ENCODE measurements at regions not wholly inside any gene's neighbourhood (a gene's known extent, or its start where the extent isn't known, plus 50 kb on each side); places are given as distances from the start of the nearest gene placed in this dataset.
"Not testable (repeated sequence)": the region's sequence is repeated elsewhere in the genome, so short reads cannot be mapped to it uniquely, and the experiment has no call there.

DNA sequence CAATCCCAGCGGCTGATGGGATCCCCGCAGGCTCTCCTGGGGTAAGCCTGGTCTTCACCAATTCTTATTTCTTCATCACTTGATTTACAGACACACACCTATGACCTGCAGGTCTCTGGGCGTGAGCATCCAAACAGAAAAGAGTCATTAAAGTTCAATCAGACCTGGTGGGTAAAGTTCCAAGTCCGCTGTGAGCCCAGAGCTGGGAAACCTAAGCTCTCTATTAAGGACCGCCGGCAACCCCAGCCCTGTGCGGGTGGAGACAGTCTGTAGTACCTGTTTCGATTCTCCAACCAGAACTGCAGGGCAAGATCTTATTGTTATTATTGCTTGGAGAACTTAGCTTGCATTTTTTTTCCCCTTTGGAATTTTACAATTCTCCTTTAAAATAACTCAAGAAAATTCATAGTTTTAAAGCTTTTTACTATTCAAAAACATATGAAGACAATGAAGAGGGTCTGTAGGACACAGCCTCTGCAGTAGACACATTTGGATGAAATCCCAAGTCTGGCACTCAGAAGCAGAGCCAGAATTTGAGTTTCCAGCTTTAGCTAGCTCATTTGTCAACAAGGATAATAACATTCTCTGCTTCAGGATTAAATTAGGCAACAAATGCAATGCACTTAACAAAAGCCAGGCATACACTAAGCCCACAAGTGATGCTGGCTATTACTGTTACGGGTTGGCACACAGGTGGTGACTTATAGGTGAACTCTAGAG, 376.4 kb downstream of the INSIG2 start:
- DNase-seq (ENCODE audit: low spot score), result no peak

DNA sequence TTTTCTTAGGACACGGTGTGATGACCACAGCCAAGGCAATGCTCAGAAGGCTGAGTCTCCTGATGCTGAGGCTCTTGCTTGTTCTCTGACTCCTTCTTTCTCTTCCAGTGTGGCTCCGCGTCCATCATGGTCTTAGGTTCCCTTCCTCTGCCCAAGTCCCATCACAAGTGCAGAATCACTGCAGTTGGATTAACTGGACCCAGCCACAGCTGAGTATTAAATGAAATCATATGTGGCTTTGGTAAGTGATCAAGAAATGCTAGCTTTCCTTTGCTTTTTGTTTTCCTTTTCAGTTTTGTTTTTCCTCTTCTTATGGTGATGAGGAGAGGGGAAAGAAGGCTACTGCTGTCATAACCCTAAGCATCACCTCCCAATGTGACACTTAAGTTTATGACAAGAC, 375.8 kb downstream of the INSIG2 start:
- DNase-seq (ENCODE audit: low spot score), result no peak

DNA sequence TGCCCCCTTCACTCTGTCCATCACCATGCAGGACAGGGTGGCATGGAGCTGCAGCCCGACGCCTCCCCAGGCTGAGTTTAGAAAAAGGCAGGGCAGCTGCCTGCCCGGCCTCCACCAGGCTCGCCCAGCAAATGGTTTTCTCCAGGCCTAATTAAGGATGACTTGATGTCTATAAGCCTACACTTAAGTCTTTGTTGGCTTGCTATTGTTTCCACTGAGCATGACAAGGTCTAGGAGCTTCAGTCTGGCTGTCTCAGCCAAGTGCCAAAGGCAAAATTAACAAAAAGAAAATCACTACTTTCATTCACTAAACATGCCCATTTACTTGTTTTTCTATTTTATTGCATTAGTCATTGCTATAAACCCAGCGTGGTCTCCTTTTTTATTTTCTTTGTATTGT, 372.2 kb downstream of the INSIG2 start:
- no peak for DNase-seq (ENCODE audit: low spot score)

DNA sequence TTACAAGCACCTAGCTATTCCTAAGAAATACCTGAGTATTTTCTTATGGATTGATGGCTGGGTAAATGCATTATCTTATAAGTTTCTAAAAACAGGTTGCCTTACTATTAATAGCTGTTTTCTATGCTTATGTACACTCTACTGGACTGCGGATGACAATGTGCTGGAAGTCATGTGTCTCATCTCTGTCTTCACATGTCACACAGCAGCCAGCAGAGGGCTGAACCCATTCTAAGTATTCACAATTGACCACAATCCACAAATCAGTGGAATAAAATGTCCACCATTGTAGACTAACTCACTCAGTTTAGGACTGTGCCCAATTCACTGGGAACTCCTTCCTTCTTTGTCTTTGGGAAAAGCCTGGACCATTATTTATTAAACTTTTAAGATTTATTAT, 371.2 kb downstream of the INSIG2 start:
- DNase-seq (ENCODE audit: low spot score), result no peak

DNA sequence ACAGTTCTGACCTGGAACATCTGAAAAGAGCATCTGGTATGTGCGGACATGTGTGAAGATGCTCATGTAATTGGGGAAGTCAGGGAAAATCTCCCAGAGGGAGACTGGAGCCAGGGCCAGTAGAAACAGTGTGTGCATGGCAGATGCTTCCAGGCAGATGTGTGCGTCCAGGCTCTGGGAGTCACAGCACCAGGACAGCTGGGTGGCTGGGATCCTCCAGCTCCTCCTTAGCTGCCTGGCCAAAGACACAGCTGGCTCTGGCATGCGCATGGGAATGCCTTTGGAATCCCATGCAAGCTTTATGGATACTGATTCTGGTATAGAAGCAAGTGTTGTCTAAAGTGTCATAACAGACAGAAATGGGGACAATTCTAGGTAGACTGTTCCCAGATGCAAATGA, 369.7 kb downstream of the INSIG2 start:
- no peak for DNase-seq (ENCODE audit: low spot score)

DNA sequence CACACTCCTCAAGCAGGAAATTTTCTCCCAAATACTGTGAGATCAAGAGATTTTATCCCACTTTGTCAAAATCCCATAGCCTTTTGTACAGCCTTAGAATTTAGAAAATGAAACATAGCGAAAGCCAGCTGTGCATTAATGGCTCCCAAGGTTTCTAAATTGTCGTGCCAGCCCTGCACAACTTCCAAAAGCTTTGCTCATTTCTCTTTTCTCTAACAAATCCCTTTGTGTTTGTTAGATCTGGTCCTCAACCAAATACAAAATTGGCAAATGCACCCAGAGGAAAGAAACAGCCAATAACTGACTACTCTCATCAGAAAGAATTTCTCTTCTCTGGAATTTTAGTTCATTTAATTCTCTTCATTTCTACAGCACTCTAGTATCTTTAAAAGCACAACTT, 361.1 kb downstream of the INSIG2 start:
- DNase-seq (ENCODE audit: low spot score), result no peak

DNA sequence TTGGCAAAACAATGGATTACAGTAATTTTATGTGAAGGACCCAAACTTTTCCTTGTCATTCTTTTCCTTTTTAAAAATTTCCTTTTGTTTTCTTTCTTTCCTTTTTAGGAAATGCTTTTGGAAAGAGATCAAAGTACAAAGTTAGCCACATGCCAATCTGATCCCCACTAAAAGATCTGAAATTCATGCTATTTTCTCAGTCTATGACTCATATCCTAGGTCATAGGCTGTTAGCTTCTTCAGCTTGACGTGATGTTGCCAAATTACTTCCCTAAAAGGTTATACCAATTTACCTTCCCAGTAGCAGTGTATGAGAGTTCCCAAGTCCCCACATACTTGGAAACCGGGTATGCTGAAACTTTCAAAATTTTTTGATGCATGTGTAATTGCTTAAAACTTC, 355.3 kb downstream of the INSIG2 start:
- no peak for DNase-seq (ENCODE audit: low spot score)

DNA sequence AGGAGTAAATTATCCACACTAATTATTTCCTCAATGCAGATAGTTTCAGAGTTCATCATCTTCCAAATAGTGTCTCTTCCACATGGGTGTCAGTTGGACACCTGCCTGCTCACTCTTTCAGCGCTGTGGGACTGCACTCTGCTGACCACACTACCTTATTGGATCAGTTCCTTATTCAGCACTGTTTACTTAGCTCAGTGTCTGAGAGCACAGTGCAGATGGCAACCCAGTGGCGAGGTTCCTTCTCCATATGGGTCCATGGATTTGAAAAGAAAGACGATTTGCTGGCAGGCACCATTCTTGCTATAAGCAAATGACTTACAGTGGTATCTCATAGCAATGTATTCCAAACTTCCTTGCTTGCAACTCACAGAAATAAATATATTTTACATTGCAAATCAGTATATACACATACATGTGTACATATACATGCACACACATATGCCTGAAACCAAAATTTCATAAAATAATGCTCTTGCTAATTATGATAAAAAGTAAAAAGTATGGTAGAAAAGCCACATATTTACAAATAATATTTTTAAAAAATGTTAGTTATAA, 354.8 kb downstream of the INSIG2 start:
- no peak for DNase-seq (ENCODE audit: low spot score)

DNA sequence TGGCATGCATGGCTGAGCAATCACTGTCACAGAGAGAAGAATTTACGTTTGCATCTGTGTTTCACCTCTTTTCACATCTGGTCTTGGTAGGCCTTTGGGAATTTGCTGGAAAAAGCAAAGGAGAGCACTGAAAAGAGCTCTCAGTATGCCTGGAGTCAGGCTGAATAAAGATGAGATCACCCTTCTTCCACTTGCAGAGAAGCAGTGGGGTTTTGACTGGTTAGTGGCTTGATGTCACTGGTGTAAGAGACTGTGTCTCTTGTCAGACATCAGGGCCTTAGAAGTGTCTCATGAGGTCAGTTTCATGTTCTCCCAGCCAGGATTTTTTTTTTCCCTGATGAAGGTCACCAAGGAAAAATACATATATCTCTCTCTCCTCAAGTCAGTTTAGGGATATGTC, 353.8 kb downstream of the INSIG2 start:
- no peak for DNase-seq (ENCODE audit: low spot score)

DNA sequence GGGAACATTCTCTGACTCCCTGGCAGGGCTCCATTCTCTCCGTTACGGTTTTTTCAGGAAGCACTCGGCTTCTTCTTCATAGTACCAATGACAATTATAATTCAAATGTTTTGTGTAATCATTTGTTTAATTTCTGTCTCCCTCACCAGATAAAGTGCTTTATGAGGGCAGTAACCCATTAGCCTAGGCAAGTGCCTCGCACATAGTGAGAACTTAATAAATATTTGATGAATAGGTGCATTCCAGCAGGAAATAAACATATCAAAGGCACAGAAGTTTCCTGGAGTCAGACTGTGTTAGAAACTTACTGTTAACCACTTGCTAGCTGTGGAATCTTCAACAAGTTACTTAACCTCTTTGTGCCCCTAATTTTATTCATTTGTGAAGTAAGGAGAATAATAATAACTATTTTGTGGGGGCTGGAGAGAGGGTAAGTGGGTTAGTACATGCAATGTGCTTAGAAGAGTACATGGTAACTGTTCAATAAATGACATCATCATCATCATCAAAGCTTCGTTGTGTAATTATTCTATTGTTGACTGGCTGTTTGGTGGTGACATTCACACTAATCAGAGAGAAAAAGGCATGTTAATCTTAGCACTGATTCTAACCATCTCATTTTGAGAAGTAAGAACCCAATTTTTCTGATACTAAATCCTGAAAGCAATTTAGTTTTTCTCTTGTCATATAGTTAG, 352.3 kb downstream of the INSIG2 start:
- DNase-seq (ENCODE audit: low spot score), result no peak

DNA sequence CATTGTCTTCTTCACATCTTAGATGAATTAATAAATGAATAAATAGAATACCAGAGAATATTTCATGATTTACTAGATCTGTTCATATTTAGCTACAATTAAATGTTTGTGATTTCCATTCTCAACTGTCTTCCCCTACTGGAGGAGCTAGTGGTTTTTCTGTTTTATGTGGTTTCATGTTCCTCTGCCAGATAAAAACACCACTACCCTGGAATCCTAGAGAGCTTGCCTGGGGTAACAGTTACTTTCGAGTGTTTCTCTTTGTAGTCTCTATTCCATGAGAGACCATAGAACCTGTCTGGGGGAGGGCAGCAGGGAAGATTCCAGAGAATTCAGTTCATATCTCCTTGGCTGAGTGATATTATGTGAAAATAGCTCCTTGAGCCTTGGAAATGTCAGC, 349.2 kb downstream of the INSIG2 start:
- no peak for DNase-seq (ENCODE audit: low spot score)

DNA sequence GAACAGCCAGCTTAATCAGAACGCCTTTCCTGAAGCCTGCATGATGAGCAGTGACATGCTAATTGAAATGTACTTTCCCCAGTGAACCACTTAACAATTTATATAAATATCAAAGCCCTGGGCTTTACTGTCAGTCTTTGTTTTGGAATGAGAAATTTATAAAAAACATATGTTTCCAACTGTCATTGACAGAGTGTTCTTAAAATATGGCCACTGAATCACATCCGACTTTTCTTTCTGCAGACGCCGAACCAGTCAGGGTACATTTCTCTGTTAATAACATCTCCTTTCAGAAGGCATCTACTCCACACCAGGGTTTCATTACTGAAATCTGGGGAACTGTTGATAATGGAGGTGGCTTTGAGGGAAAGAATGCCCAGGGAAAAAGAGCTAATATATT, 343.7 kb downstream of the INSIG2 start:
- DNase-seq (ENCODE audit: low spot score), result no peak

DNA sequence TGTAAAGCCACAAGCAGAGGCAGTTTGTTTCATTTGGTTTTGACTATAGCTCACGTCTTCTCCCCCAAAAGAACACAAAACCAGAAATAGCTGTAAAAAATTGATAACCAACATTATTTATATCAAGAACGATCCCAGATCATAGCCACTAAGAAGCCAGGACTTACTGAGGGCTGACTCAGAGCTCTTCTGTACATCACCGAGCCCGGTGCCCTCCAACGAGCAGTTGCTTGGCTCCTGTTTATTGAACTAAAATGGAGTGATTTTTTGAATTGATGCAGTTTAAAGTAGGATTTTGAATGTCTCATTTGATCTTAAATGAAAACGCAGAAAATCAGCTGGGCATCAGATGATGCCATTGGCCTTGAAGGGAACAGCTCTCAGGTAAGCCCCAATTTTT, 343.3 kb downstream of the INSIG2 start:
- DNase-seq (ENCODE audit: low spot score), result no peak

DNA sequence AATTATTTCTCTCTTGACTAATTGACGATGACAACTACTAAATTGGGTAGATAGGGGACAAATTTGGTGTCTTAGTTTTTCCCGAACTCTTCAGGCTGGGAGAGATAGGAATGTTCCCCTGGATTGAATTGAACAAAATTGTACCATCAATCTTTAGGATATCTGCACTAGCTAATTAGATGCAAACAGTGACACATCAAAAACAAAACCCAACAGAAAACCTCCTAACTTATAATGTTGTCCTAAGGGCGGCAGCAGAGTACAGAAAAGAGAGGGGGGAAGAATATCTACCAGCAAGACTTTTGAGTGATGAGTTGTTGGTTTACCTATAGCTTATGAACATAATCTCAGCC, 342.9 kb downstream of the INSIG2 start:
- no peak for DNase-seq (ENCODE audit: low spot score)

DNA sequence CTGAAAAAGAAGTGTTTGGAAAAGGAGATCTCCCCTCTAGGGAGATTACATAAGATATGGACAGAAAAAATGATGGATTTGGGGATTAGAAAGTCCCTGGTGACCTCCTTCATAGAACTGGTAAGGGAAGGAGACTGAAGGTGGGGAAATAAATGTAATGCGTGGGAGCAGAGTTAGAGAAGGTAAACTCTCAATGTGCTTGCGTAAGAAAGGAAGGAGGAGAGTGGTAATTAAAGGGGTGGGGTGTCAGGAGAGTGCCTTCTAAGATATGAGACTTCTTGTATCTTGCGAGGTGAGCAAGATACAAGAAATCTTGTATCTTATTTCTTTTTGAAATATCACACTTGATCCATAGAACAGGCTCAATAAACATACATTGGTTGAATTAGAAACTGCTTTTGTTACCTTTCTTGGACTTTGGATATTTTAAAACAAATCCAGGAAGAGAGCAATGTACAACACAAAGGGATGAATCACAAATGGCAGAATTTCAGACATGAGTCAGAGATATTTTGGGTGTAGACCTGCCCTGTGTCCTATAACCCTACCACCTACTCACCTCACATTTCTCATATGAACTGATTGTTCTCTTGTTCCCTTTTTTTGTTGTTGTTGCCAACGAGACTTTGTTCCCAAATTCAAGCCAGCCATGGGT, 342.4 kb downstream of the INSIG2 start:
- no peak for DNase-seq (ENCODE audit: low spot score)

DNA sequence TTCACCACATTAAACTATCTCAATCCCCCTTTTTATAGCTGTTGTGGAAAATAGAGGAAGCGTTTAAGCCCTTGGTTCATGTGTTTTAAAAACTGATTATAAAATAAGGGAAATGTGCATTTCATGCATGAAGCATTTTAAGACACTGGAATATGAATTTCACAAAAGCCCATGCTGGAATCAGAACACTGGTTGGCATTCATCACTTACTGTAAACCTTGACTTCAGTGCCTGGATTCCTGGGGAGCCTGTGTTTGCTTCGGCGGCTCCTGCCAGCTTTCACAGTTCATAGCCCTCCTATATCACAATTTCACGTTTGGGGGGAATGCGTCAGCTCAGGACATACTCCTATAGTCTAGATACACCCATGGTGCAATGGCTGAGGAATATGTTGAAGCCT, 336.9 kb downstream of the INSIG2 start:
- DNase-seq (ENCODE audit: low spot score), result no peak

DNA sequence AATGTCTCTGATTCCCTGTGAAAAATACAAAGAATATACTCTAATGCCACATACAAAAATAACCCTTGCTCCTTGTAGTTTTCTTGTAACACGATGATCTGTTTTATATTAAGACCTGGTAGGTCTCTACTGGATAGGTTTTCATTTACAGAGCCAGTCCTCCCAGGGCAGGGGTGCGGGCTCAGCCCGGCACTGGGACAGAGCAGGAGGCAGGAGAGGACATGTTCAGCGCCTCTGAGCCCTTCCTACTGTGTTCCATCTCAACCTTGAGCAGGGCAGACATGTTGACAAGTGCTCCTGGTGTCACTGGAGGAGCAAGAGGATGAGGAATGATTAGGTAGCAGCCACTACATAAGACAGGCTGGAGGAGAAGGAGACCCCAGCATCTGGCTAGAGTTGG, 335.5 kb downstream of the INSIG2 start:
- DNase-seq (ENCODE audit: low spot score), result no peak

DNA sequence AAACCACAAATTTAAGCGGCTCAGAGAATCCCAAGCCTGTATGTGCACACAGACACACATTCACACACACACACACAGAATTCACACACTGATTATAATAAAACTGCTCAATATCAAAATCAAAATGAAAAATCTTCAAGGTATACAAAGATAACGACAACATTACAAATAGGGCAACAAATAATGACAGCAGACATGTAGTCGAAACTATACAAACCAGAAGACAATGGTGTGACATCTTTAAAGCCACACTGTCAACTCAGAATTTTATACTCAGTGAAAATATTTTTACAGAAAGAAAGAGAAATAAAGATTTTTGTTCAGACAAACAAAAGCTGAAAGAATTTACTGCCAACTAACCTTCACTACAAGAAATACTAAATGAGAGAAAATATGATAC, 333.4 kb downstream of the INSIG2 start:
- DNase-seq (ENCODE audit: low spot score), result no peak

DNA sequence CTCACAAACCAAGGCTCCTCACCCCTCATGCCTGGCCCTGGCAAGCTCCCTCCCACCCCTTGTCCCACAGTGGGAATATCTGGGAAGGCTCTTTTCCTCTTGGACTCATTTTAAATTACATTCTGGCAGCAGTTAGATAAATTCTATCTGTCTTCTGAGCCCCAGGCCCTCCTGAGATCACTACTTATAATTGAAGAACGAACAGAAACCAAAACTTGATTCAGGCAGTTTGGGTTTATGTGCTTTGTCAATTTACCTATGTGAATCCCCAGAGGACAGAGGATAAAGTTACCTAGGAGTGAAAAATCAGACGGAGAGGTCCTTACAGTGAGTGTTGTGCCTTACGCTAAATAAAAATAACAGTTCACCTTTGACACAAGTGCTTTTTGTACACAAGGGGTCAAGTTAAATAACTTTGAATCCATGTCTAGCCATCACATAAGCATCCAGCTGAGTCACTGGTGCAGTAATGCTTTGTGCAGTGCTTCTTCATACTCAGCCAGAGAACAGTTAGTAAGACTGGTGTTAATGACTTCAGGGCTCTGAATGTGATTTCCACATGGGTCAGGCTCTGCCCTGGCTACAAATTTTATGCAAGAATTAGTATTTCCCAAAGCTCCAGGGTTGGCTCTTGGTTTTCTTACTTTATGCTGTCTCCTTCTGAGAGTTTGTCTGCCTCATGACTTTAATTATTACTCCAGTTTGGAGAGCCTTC, 329.3 kb downstream of the INSIG2 start:
- no peak for DNase-seq (ENCODE audit: low spot score)

DNA sequence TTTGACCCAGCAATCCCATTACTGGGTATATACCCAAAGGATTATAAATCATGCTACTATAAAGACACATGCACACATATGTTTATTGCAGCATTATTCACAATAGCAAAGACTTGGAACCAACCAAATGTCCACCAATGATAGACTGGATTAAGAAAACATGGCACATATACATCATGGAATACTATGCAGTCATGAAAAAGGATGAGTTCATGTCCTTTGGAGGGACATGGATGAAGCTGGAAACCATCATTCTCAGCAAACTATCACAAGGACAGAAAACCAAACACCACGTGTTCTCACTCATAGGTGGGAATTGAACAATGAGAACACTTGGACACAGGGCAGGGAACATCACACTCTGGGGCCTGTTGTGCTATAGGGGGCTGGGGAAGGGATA, 326.9 kb downstream of the INSIG2 start:
- not testable (repeated sequence) for DNase-seq (ENCODE audit: low spot score)

DNA sequence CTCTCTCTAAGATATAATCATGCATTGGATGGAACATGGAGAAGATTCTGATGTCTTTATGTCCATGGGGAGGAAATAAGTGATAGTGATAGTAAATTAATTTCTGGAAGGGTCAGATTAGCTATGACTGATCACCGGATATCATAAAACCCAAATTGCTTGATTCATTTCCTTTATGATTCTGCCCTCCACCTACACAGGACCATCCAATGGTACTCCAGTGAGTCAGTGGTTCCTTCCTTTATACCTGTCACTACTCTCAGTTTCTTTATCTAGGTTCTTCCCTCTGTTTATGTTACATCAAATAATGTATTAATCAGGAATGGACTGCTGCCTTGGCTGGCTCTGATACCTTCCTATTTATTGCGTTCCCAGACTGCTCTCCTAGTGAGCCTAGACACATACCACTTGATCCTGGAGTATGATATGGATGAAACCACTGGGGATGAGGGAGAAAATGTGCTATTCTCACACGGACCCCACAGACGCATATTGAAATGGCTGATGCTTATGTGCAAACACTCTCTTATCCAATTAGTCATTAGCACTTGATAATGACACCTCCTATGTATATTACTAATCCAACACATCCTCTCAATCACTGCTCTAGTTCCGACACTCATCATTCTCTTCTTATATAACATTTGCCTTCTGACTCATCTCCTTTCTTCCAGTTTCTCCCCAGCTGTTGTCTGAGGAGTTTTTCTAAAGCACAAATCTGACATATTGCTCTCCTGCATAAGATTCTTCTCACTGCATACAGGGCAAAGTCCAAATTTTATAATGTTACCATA, 315.6 kb downstream of the INSIG2 start:
- DNase-seq (ENCODE audit: low spot score), result no peak

DNA sequence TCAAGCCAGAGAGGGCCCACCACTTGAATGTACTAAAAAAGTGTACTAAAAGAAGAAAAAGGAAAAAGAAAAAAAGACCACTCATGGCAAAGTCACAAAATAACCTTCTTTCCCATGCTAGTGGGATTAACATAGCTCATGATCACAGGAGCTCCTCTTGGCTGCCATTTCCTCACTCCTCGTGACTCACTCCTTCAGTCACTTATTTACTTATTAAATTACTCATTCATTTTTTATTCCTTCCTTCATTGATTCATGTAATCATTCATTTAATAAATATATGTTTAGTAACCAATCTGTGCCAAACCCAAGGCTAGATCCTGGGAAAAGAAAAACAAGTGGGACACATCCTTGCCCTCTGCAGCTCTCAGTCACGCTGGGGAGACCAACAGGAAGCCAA, 300.5 kb downstream of the INSIG2 start:
- DNase-seq (ENCODE audit: low spot score), result no peak
